Activated CD4-positive, alpha-beta T cell treated with anti-CD3 and anti-CD28 coated beads for 48 hours (primary cell): ENCODE measurements at regions not wholly inside any gene's neighbourhood (a gene's known extent, or its start where the extent isn't known, plus 50 kb on each side); places are given as distances from the start of the nearest gene placed in this dataset.
"Not testable (repeated sequence)": the region's sequence is repeated elsewhere in the genome, so short reads cannot be mapped to it uniquely, and the experiment has no call there.

Experiments
- DNase-seq: peaks from one replicate; pipeline ENCODE4 v3.0.0-alpha.2; 2020

DNA sequence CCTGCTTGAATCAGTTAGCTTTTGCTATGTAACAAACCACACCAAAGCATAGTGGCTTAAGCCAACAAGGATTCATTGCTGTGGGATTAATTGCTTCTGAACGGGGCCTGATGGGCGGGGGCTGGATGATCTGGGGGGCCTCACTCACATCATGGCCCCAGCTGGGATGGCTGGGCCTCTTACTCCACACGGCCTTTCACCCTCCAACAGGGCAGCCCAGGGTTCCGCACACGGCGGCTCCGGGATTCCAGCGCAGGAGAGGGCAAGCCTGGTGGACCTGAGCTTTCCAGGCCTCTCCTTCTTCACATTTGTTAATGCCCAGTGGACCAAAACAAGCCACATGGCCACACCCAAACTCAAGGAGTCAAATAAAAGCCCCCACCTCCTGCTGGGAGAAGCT, 86.3 kb upstream of the PHLPP1 start:
- DNase-seq, result no peak

GRCh38 chr18:62631173-62631572, 84.2 kb upstream of the PHLPP1 start:
- DNase-seq, result no peak

GRCh38 chr18:62632788-62633455, 82.4 kb upstream of the PHLPP1 start:
- DNase-seq, result no peak

- no peak for DNase-seq
These were observed 80.9 kb upstream of the PHLPP1 start for GRCh38 chr18:62634458-62634857.

GRCh38 chr18:62634979-62635630, 80.2 kb upstream of the PHLPP1 start:
- DNase-seq, result no peak

- no peak for DNase-seq
These were observed 77.9 kb upstream of the PHLPP1 start for GRCh38 chr18:62637403-62637802.

DNA sequence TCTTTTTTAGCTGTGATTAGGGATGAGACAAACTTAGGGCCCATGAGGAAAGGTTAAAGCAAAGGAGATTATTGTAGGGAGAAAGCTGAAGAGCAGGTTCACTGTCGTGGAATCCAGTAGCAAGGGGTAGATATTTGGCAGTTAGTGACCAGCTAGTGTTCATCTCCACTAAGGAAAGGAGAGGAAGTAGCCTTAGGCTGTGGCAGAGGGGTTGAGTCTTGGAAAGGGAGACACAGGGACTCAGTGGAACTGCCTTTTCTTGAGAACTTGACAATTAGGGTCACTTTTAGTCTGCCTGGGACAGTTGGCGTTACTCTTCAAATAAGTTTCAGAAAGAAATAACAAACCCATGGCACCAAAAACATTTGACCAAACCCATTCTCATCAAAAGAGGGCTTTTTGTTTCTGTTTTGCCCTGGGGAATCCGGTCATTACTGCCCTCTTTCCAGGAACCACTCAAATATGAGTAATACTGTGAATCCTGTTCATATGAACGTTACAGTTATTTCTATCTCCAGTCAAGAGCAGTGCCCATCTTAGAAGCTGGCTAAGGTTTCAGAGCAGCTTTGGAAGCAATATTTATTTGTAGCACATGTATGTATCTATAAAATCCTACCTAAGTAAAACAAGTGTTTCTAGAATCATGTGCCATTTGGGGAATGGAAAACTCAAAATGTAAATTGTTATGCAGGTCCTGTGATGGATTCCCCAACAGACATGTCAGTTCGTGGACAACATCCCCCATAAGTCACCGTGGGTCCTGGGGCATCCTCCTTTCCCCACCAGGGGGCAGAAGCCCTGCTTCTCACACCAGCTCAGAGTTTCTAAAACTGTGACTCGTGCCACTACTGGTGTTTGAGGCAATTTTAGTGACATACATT, 77.3 kb upstream of the PHLPP1 start:
- peak; percentile 75 for DNase-seq

GRCh38 chr18:62643181-62643580, 72.2 kb upstream of the PHLPP1 start:
- no peak for DNase-seq

DNA sequence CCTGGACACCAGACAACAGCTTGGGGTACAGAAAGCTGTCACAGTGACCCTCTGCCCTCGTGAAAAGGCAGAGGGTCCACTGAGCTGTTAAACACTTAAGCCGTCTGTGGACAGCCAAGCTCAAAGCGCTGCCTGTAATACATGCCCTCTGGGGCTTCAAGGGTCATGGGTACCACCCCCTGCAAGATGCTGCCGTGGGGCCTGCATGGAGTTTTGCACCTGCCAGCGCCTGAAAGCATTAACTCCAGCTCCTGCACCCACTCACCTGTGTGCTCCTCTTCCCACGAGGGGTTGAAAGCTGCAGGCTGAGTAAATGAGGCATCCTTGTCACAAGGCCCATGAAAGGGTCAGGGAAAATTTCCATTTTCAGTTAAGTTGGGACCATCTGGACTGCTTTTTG, 70.6 kb upstream of the PHLPP1 start:
- no peak for DNase-seq

- DNase-seq, result no peak
These were observed 68.2 kb upstream of the PHLPP1 start for GRCh38 chr18:62647179-62647578.

DNA sequence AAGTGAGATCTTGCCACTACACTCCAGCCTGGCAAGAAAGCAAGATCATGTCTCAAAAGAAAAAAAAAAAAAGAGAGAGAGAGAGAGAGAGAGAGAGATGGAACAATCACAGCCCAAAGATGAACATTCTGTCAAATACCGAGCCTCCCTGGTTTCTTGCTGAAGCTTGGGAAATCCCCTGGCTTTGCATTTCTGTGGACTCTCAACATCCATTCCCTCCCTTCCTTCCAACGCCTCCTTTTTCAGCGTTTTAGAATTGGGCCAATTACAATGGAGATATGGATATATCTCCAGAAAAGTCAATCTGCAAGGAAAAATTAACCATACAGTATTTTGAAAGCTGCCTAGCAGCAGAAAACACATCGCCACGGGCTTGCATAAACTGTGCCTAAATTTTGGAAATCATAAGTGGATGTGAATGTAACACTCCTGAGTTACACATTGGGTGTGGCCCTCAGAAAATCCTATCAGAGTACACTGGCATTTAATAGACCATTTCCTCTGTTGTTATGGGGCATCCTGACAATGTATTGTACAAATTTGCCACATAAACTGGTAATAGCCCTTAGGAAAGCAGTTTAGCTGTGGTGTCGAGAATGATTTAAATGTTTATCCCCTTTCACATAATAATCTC, 67.2 kb upstream of the PHLPP1 start:
- DNase-seq, result no peak

GRCh38 chr18:62651276-62652056, 63.9 kb upstream of the PHLPP1 start:
- no peak for DNase-seq

- not testable (repeated sequence) for DNase-seq
These were observed 63.2 kb upstream of the PHLPP1 start for GRCh38 chr18:62652057-62652629.

DNA sequence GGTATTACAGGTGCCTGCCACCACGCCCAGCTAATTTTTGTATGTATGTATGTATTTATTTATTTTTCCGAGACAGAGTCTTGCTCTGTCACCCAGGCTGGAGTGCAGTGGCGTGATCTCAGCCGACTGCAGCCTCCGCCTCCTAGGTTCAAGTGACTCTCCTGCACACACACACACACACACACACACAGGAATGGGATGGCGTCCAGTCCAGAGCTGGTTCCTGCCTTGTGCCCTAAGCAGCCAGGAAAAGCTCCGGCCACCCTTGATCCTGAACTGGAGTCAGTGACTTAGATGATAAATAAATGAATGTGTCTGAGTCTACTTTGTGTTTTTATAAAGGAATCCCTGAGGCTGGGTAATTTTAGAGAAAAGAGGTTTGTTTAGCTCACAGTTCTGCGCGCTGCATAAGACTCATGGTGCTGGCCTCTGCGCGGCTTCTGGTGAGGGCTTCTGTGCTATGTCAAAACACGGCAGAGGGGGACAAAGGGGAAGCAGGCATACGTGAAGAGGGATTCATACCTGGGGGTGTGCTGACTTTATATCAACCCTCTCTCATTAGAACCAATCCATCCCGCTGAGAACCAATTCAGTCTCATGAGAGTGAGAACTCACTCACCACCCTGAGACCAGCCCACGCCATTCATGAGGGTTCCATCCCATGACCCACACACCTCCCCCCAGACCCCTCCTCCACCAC, 59.7 kb upstream of the PHLPP1 start:
- DNase-seq, result no peak

DNA sequence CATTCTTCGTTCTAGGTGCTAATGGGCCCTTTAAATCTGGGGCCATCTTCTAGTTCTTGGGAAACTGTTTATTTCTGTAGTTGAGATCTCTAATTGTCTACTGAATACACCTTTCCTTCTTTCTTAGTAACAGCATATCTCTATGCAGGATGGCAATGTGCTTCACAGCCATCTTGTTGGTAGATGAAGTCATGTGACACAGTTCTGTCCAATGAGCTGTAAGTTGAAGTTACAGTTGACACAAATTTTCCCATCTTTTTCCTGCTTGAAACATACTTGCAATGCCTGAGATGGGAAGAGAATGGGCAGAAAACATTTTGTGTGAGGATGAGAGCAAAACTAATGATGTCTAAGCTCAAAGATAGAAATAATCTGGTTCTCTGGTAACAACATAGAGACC, 57.3 kb upstream of the PHLPP1 start:
- DNase-seq, result no peak

- DNase-seq, result peak; percentile 4
These were observed 55.6 kb upstream of the PHLPP1 start for GRCh38 chr18:62659698-62660097.

DNA sequence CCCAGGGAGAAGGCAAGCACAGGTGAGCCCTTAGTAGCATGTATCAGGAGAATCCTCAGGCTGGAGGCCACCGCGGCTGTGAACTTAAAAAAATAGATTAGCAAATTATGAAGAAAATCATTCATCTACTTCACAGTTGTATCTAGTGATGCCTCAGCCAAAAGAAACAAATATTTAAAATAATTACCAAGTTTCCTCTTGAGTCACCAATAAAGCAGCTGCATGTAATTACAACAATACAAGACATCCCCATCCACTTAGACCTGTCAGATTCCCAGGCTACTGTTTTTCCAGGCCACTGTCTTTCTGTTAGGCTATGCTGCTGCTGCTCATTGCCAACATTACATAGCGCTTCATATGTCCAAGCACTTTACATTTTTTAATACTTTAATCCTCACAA, 54.6 kb upstream of the PHLPP1 start:
- DNase-seq, result no peak

DNA sequence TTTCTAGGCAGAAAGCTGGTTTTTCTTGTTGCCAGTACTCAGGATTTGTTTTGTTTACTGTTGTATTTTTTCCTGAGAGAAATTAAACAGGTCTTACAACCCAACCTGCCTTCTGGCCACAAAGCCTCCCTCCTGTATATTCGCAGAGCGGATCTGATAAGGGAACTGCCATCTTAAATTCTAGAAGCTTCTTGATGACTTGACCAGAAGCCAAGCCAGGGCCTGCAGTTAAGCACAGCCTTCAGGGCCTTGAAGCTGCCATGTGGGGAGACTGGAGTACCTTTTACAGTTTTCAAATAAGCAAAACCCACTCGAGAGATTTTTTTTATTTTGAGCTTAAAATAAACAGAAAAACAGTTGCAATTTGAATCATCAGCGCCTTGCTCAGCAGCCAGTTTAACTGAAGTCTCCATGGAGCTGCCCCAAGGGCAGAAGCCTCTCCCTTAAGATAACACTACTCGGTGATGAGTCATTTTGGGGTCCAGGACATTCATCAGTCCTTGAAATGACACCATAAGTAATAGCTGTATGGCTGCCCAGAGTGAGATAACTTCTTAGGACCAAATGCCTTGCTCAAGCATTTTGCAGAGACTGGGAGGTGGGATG, 51.5 kb upstream of the PHLPP1 start:
- DNase-seq, result no peak

GRCh38 chr18:62664414-62664813, 50.9 kb upstream of the PHLPP1 start:
- no peak for DNase-seq

DNA sequence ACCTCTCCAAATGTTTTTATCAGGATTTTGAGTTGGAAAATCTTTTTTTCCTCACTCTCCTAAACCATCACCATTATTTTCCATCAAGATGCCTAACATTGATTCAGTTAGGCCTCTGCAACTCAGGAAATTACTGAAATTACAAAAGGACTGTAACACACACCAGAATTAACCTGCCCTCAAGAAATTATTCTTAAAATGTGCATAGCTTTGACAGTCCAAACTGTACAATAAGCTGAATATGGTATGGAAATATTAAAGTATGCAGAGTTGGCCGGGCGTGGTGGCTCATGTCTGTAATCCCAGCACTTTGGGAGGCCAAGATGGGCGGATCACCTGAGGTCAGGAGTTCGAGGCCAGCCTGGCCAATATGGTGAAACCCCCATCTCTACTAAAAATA, 50.2 kb upstream of the PHLPP1 start:
- DNase-seq, result no peak
